Keratinocyte (primary cell): ENCODE measurements at regions not wholly inside any gene's neighbourhood (a gene's known extent, or its start where the extent isn't known, plus 50 kb on each side); places are given as distances from the start of the nearest gene placed in this dataset.

ENCODE experiments used
- DNase-seq: peaks from one replicate; pipeline ENCODE4 v3.0.0-alpha.2; 2011; ENCODE audit warnings: low read depth, missing footprints, low spot score
- FAIRE-seq: peaks from 2 replicates; lab custom pipeline; 2011; peaks lifted over from hg19 to GRCh38; lab: Jason Lieb, UNC
- H2AFZ ChIP-seq: 2 replicates; pipeline ENCODE4 v1.6.0; 2012; ENCODE audit warnings: low read length, control low read depth, inconsistent platforms; ENCODE audit not compliant: control insufficient read depth
- H3K27ac ChIP-seq: 2 replicates; pipeline ENCODE4 v1.5.1; 2011; ENCODE audit warnings: low read length; ENCODE audit not compliant: control insufficient read depth, insufficient read depth
- H3K27me3 ChIP-seq: 3 replicates; pipeline ENCODE4 v1.6.0; 2011; ENCODE audit warnings: low read length; ENCODE audit not compliant: control insufficient read depth, insufficient read depth; ENCODE audit errors: extremely low read depth
- H3K36me3 ChIP-seq, 2 experiments: 2 replicates in 1 of 2; 3 replicates in 1 of 2; pipeline ENCODE4 v1.5.1; 2011; ENCODE audit warnings: low read length in 2 of 2, mild to moderate bottlenecking in 1 of 2; ENCODE audit not compliant: control insufficient read depth in 2 of 2, insufficient read depth in 2 of 2; ENCODE audit errors: extremely low read depth in 1 of 2
- H3K4me1 ChIP-seq: 3 replicates; pipeline ENCODE4 v1.5.1; 2011; ENCODE audit warnings: low read length; ENCODE audit not compliant: control insufficient read depth, insufficient read depth; ENCODE audit errors: extremely low read depth
- H3K4me2 ChIP-seq: 3 replicates; pipeline ENCODE4 v1.6.0; 2011; ENCODE audit warnings: low read depth, low read length; ENCODE audit not compliant: control insufficient read depth, insufficient read depth; ENCODE audit errors: extremely low read depth
- H3K4me3 ChIP-seq, 3 experiments: fragments of 200-600 bp in 1 of 3; sonication (generic) in 1 of 3; 2 replicates in 2 of 3; 3 replicates in 1 of 3; pipeline ENCODE4 v1.5.1; 2011 to 2016; ENCODE audit warnings: low read length in 3 of 3, mild to moderate bottlenecking in 3 of 3, control low read depth in 2 of 3, inconsistent platforms in 1 of 3, low read depth in 1 of 3, mixed read lengths in 1 of 3, mixed run types in 1 of 3, moderate library complexity in 1 of 3; ENCODE audit not compliant: control insufficient read depth in 2 of 3, insufficient read depth in 2 of 3; ENCODE audit errors: extremely low read depth in 1 of 3
- H3K79me2 ChIP-seq: 2 replicates; pipeline ENCODE4 v1.6.0; 2012; ENCODE audit warnings: low read length; ENCODE audit not compliant: control insufficient read depth, insufficient read depth
- H3K9ac ChIP-seq: 3 replicates; pipeline ENCODE4 v1.6.0; 2011; ENCODE audit warnings: low read length; ENCODE audit not compliant: control insufficient read depth, insufficient read depth; ENCODE audit errors: extremely low read depth
- H3K9me1 ChIP-seq: 3 replicates; pipeline ENCODE4 v1.6.0; 2011; ENCODE audit warnings: low read length; ENCODE audit not compliant: control insufficient read depth, insufficient read depth; ENCODE audit errors: extremely low read depth
- H3K9me3 ChIP-seq: 2 replicates; pipeline ENCODE4 v1.5.1; 2012; ENCODE audit warnings: low read depth, low read length; ENCODE audit not compliant: control insufficient read depth
- H4K20me1 ChIP-seq: 3 replicates; pipeline ENCODE4 v1.6.0; 2011; ENCODE audit warnings: low read length; ENCODE audit not compliant: control insufficient read depth, insufficient read depth; ENCODE audit errors: extremely low read depth
- CTCF ChIP-seq, 3 experiments: IDR thresholded peaks in 1 of 3; conservative IDR thresholded peaks in 1 of 3; optimal IDR thresholded peaks in 1 of 3; 2 replicates in 2 of 3; 3 replicates in 1 of 3; pipeline versions ENCODE3 to v1.5.1; 2011; ENCODE audit warnings: low read length in 3 of 3, mild to moderate bottlenecking in 3 of 3, moderate library complexity in 2 of 3, control low read depth in 1 of 3, inconsistent platforms in 1 of 3; ENCODE audit not compliant: insufficient read depth in 2 of 3; ENCODE audit errors: extremely low read depth in 1 of 3
- EZH2 ChIP-seq: IDR thresholded peaks from one replicate; pipeline ENCODE4 v1.6.1; 2012; ENCODE audit warnings: inconsistent platforms, mild to moderate bottlenecking, low read length, moderate library complexity
- dilution Hi-C: fragments of 300-500 bp; cut with MboI; formaldehyde crosslinking; loops from one replicate; pipeline ENCODE4 v1.7.0; 2020; ENCODE audit warnings: low sequenced_read_pairs; ENCODE audit not compliant: extremely low pct_ligation_motif_present

DNA sequence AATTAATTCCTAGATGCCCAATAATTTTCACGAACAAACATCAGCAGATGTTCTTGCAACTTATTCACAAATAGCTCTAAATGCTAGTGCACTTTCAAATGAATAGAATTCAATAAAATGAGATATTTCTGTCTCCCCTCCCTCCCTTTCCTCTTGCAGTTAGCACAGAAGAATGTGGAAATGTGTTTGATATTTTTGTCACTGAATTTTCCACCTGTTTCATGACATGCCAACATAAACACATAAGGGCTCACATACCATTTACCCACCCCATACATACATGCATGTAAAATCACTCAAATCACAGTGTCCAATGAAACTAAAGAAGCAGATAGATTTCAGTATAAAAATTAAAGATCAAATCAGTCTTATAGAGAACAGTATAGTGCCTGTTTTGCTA is 746.9 kb upstream of the MARCKS start:
- dilution Hi-C loops, result no loop called here
- TF ChIP-seq EZH2, result no peak
- TF ChIP-seq CTCF (optimal IDR thresholded peaks at IDR 0.05 in 1 of 3, IDR thresholded peaks at IDR 0.05 in 1 of 3, conservative IDR thresholded peaks at IDR 0.05 in 1 of 3; ENCODE audit: extremely low read depth in 1 of 3, insufficient read depth in 2 of 3, low read length in 3 of 3), result no peak
- FAIRE-seq, result no peak

DNA sequence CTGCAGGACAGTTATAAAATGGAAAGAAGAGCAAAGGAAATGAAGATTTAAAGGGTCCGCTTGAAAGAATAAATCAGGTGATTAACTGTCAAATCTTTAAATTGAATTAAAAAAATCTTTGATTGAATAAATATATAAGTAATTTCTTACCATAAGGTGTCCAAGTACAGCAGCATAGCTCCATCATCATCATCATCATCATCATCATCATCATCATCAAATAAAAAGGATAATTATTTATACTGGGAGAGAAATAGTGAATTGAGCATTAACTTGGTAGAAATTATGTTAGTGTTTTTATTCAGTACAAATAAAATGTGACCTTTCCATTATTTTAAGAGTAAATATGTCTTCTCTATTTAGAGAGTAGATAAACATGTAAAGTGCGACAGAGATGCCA is 745.6 kb upstream of the MARCKS start:
- DNase-seq (no peak), FAIRE-seq (no peak)
- dilution Hi-C loops, result no loop called here
- no peaks in the 10 kb centered on the region for H3K27me3 ChIP-seq
- no peak overlapping the region for H3K9ac ChIP-seq
- H3K4me2 ChIP-seq, result no peak overlapping the region
- H3K9me1 ChIP-seq, result no peaks in the 10 kb centered on the region
- no peaks in the 10 kb centered on the region for H3K79me2 ChIP-seq
- H3K9me3 ChIP-seq, result no peaks in the 10 kb centered on the region
- no peak for TF ChIP-seq CTCF (optimal IDR thresholded peaks at IDR 0.05 in 1 of 3, IDR thresholded peaks at IDR 0.05 in 1 of 3, conservative IDR thresholded peaks at IDR 0.05 in 1 of 3; ENCODE audit: extremely low read depth in 1 of 3, insufficient read depth in 2 of 3, low read length in 3 of 3)
- no peak for TF ChIP-seq EZH2
- no peak overlapping the region for H2AFZ ChIP-seq
- H4K20me1 ChIP-seq, result no peaks in the 10 kb centered on the region
- H3K4me1 ChIP-seq, result no peaks in the 10 kb centered on the region
- no peaks in the 10 kb centered on the region for H3K36me3 ChIP-seq
- H3K4me3 ChIP-seq, result no peak overlapping the region
- H3K27ac ChIP-seq, result no peak overlapping the region

More for the DNA sequence above, 746.9 kb upstream of the MARCKS start:
- Histone ChIP-seq H3K9ac (no peak overlapping the region), H3K79me2 (no peaks in the 10 kb centered on the region), H2AFZ (no peak overlapping the region), H3K4me2 (no peak overlapping the region), H3K4me1 (no peaks in the 10 kb centered on the region), H3K27me3 (no peaks in the 10 kb centered on the region), H3K27ac (no peak overlapping the region), H3K9me1 (no peaks in the 10 kb centered on the region), H4K20me1 (no peaks in the 10 kb centered on the region), H3K9me3 (no peaks in the 10 kb centered on the region), H3K36me3 (no peaks in the 10 kb centered on the region), H3K4me3 (no peak overlapping the region)
- no peak for DNase-seq
